Fibroblast of skin of back (primary cell): ENCODE measurements at regions not wholly inside any gene's neighbourhood (a gene's known extent, or its start where the extent isn't known, plus 50 kb on each side); places are given as distances from the start of the nearest gene placed in this dataset.
A peak's percentile ranks its signal among the peaks of the same experiment; 100 is the strongest.
"Not testable (repeated sequence)": the region's sequence is repeated elsewhere in the genome, so short reads cannot be mapped to it uniquely, and the experiment has no call there.

Experiments
- DNase-seq: peaks from one replicate; pipeline ENCODE4 v3.0.0-alpha.2; 2013

- DNase-seq: no peak
Observed at GRCh38 chr3:87564438-87564837, 288.1 kb upstream of the POU1F1 start.

GRCh38 chr3:87563712-87564111 lies 287.3 kb upstream of the POU1F1 start:
- no peak for DNase-seq

GRCh38 chr3:87558492-87558891 lies 282.1 kb upstream of the POU1F1 start:
- no peak for DNase-seq

DNA sequence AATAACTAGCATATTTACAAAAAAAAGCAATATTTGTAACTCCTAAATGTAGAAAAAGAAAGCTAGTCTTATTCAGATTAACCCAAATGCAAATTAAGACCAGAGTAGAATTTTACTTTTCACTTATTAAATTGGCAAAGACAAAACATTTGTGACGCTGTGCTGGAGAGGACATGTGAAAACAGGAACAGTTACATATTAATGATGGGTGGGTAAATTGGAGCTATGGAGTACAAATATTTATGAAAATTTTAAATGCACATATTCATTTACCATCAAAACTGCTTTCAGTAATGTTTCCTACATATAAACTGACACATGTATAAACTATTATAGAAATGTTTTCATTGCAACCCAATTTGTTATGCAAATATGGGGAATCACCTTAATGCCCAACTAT lies 278.9 kb upstream of the POU1F1 start:
- DNase-seq: no peak

DNA sequence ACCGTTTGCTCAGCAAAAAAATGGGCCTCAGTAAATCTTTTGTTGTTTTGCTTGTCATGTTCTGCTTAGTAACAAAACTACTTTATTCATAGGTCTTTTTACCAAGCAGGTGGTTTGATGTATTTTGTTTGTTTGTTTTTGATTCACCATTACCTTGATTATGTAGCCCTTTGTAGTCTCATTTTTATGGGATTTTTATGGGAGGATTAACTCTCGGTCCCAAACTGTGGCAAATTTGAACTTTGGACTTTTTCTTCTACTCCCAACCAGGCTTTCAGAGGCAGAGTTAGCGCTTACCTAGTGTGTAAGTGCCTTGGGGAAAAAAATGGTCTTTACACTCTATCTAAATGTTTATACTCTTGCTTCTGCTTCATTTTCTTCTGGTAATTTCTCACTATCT lies 276.7 kb upstream of the POU1F1 start:
- DNase-seq: no peak

- DNase-seq: no peak
Observed at GRCh38 chr3:87550892-87551291, 274.5 kb upstream of the POU1F1 start.

DNA sequence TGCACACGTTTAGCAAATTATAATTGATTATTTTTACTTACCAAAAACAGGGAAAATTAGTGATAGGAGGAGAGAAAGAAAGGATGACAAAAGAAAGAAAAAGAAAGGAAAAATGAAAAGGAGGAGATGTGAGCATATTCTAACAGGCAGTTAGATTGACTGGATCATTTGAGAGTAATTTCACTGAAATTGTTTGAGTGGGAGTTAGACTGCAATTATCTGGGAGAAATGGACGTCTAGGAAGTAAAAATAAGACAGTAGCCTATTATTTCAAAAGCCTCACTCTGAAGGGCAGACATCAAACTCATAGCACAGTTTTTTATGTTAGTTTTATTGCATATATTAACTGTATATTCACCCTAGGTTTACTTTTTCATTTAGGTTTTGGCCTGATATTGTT lies 272.8 kb upstream of the POU1F1 start:
- no peak for DNase-seq

DNA sequence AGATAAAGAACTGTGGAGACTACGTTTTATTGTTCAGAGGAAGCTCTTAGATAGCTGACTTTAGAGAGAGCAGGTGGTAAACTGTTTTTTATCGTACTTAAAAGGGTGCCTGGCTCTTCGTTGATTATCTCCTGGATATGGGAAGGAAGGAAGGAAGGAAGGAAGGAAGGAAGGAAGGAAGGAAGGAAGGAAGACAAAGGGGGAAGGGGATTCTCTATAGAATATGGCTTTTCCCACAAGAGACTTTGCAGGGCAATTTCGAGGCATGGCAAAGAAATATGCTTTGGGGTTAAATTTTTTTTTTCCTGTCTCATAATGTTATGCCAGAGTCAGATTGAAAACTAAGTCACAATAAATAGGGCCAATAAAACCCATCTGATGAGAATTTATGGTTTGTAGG lies 271.9 kb upstream of the POU1F1 start:
- DNase-seq: no peak

DNA sequence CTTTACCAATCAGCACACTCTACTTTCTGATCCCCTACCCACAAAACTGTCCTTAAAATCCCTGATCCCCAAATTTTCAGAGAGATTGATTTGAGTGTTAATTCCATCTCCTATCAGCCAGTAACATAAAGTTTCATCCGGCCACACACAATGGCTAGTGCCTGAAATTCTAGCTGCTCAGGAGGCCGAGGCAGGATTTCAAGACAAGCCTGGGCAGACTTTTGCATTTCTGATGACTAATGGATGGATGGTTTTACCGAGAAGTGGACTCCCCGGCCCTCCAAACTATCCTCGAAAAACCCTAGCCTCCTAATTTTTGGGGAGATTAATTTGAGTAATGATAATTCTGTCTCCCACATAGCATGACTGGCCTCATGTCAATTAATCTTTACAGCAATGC lies 269.8 kb upstream of the POU1F1 start:
- DNase-seq: no peak

DNA sequence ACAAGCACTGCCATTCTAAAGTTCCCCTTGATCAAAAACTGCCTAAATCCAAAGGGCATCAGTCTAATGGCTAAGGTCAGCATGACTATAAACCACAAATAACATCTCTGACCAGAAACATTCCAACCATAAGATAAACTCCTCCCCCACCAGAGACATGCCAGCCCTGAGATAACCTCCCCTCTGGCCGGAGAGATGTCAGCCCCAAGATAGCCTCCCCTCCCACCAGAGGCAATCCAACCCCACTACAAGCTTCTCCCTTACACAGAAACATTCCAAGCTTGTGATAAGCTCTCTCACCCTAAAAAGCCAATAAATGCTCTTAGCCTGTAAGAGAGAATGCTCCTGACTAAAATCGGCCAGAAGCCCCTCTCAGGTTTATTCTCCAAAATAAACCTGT lies 267.0 kb upstream of the POU1F1 start:
- DNase-seq: not testable (repeated sequence)

GRCh38 chr3:87541723-87542122 lies 265.3 kb upstream of the POU1F1 start:
- no peak for DNase-seq

DNA sequence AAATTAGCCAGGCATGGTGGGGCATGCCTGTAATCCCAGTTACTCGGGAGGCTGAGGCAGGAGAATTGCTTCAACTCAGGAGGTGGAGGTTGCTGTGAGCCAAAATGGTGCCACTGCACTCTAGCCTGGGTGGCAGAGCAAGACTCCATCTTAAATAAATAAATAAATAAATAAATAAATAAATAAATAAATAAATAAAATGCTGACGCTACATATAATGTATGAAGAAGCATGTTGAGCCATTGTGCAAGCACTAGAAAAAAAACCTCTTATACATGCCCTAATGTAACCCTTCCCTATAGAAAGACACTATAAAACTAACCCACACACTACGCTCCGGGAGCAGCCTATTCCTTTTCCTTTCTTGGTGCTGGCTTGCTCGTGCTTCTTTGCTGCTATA lies 262.3 kb upstream of the POU1F1 start:
- DNase-seq: not testable (repeated sequence)

- no peak for DNase-seq
Observed at GRCh38 chr3:87509401-87509800, 233.0 kb upstream of the POU1F1 start.

DNA sequence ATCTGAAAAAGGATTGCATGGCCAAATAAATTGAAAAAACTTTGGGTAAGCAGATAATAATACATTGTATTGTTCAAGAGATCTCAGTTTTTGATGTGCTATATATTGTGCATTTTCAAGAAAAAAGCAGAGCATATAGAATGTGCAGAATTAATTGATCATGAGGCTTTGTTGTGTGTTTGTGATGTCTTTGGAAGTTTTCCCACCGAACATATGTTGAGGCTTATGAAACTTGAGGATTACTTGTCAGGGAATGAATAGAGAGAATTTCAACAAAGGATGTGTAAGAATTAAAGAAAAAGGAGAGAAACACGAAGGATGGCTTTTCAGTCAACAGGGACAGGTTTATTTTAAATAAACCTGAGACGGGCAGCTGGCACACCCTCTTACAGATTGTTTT lies 232.5 kb upstream of the POU1F1 start:
- DNase-seq: no peak

DNA sequence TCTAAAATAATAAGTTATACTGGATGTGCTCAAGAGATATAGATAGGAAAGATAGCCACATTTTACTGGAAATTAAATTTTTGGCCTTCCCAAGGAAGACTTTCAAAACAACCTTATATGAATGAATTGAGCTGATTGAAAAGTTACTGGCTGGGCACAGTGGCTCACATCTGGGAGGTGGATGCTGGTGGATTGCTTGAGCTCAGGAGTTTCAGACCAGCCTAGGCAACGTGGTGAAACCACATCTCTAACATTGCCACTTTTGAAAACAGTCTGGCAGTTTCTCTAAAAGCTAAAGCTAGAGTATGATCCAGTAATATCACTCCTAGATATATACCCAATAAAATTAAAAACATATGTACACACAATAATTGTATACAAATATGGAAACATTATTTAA lies 231.4 kb upstream of the POU1F1 start:
- DNase-seq: no peak

DNA sequence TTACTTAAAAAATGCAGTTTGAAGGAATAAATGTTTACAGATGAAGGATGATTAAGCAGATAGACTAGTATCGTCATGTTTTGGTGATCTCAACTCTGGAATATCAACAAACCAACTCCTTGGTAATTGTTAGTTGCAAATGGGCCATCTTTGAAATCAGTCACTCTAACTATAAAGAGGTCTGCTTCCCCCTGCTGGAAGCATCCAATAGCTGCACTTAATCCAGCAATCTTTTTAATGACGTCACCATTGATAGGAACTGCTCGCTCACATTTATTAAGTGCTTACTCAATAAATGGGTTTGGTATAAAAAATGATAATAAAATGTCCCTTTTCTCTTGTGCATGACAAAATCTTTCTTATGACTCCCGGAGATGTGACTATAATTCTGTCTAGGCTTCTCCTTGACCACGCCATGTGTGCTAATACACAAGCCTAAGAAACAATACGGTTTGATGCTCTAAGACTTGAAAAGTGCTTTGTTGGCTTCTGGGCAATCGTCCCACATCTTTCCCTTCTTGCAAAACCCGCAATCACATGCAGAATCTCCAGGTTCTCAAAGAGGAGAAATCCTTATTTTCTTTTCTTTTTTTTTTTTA lies 227.6 kb upstream of the POU1F1 start:
- peak; percentile 74 for DNase-seq

- DNase-seq: no peak
Observed at GRCh38 chr3:87501076-87501475, 224.7 kb upstream of the POU1F1 start.

- DNase-seq: peak; percentile 12
Observed at GRCh38 chr3:87498358-87499080, 222.1 kb upstream of the POU1F1 start.

- no peak for DNase-seq
Observed at GRCh38 chr3:87495938-87496337, 219.6 kb upstream of the POU1F1 start.

DNA sequence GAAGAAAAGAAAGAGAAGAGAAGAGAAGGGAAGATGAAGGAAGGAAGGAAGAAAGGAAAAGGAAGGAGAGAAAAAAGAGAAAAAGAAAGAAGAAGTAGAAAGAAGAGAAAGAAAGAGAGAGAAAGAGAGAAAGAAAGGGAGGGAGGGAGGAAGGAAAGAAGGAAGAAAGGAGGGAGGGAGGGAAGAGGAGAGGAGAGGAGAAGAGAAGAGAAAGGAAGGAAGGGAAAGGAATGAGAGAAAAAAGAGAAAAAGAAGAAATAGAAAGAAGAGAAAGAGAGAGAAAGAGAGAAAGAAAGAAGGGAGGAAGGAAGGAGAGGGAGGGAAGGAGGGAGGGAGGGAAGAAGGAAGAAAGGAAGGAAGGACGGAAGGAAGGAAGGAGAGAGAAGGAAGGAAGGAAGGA lies 217.9 kb upstream of the POU1F1 start:
- DNase-seq: no peak

DNA sequence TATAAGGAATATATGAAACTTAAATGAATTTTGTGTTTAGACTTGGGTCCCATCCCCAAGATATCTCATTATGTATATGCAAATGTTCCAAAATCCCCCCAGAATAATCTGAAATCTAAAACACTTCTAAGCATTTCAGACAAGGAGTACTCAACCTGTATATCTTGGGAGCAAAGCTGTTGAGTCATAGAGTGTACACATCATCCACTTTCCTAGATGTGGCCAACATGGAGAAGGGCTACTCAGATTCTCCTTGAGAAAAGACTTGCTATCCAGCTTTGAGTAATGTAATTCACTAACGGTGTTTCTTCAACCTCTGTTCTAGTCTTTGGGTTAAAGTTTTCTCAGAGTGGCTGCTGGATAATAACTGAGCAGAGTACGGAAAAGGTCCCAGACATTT lies 215.5 kb upstream of the POU1F1 start:
- no peak for DNase-seq

DNA sequence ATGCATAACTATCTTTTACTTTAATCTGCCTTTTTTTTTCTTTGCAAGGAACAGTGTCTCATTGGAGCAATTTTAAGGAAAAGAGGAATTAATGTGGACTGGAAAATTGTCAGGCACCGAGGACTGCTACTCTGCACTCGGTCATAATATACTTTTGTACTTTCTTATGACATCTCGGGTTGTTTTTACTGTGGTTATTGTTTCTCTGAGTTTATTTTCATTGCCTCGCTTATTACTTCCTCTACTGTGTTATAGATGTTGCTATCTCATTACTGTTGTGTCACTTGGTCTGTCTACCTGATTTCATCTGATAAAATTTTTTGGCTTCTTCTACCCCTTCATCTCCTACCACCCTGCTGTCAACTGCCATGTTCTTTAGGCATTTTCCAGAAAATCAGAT lies 213.5 kb upstream of the POU1F1 start:
- DNase-seq: no peak

DNA sequence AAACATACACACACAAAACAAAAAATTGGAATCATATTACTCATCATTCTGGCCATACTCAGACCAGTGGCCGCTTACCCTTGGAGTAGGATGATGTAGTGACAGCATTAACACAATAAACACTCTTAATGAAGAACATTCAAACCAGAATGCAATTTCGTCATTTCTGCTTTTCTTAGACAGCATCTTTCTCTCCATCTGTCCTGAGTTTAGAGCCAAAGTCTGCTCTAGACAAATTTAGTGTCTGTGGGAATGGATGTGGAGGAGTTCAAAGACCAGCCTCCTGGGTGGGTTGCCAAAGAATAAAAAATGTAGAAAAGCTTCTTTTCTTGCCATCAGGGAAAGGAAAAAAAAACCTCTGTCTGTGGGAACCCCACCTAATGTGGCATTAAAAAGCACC lies 212.4 kb upstream of the POU1F1 start:
- peak; percentile 13 for DNase-seq

- not testable (repeated sequence) for DNase-seq
Observed at GRCh38 chr3:87486635-87487034, 210.3 kb upstream of the POU1F1 start.

GRCh38 chr3:87486115-87486514 lies 209.7 kb upstream of the POU1F1 start:
- no peak for DNase-seq
